Breast epithelium (tissue), 3 donors: ENCODE measurements at regions not wholly inside any gene's neighbourhood (a gene's known extent, or its start where the extent isn't known, plus 50 kb on each side); places are given as distances from the start of the nearest gene placed in this dataset.

Source experiments
- POLR2A ChIP-seq: fragments of 450-650 bp; IDR thresholded peaks from one replicate; pipeline ENCODE4 v1.6.1; 2016; ENCODE audit warnings: antibody characterized with exemption, mild to moderate bottlenecking, moderate library complexity
- TF ChIP-seq, protein P1 (sequence below), 3 donors: fragments of 450-650 bp; IDR thresholded peaks; one replicate each; pipeline ENCODE4 v1.5.1; 2016 to 2017; ENCODE audit warnings: antibody characterized with exemption in 3 of 3, mild to moderate bottlenecking in 3 of 3, moderate library complexity in 3 of 3

DNA sequence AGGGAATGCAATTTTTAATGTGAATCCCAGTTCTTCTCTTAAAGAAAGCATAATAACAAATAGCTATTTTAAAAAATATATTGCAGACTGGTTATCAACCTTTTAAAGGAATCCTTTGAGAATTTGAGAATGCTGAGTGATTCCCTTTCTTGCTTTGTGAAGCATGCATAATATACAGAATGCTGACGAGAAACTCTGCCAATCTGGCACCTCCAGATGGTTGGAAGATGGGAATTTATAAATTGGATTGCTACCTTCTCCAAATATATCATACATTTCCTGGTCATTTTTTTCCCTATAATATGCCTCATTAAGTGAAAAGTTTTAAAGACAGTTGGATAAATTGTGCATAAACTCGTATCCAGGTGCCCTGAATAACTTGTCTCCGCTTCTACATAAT is 333.9 kb upstream of the ARPP21 start:
- TF ChIP-seq, protein P1, sequence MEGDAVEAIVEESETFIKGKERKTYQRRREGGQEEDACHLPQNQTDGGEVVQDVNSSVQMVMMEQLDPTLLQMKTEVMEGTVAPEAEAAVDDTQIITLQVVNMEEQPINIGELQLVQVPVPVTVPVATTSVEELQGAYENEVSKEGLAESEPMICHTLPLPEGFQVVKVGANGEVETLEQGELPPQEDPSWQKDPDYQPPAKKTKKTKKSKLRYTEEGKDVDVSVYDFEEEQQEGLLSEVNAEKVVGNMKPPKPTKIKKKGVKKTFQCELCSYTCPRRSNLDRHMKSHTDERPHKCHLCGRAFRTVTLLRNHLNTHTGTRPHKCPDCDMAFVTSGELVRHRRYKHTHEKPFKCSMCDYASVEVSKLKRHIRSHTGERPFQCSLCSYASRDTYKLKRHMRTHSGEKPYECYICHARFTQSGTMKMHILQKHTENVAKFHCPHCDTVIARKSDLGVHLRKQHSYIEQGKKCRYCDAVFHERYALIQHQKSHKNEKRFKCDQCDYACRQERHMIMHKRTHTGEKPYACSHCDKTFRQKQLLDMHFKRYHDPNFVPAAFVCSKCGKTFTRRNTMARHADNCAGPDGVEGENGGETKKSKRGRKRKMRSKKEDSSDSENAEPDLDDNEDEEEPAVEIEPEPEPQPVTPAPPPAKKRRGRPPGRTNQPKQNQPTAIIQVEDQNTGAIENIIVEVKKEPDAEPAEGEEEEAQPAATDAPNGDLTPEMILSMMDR (IDR thresholded peaks at IDR 0.05): no peak
- TF ChIP-seq POLR2A: no peak
